ENCODE measurements at regions not wholly inside any gene's neighbourhood (a gene's known extent, or its start where the extent isn't known, plus 50 kb on each side); places are given as distances from the start of the nearest gene placed in this dataset.

DNA sequence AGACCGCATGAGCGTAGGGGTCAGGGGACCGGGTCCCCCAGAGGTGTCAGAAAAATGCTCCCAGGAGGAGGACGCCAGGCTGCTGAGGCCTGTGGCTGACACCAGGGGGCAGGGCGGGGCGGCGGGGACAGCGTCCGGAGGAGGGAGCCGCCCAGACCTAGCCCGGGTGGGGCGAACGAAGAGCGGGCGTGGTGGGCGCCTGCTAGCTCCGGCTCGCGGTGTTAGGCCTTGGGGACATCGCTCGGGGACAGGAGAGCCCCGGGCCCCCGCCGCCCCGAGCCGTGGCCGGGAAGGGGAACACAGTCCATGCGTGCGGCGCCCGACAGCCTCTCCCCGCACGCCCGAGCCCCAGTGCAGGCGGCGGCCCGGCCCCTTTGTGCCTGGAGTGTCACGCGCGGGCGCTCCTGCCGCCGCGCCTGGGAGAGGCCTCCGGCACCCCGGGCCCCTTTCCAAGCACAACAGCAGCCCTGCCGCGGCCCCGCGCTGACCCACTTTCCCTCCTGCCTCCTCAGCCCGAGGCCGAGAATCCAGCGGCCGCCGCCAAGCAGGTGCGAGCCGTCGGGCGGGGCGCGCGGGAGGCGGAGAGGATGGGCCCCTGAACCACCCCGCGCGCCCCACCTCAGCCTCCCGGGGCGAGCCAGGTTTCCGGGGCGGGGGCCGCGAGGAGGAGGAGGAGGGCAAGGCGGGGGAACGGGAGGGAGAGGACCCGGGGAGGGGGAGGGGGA lies 111.0 kb upstream of the KLF13 start:
- TF ChIP-seq SIN3A (IDR thresholded peaks at IDR 0.05; ENCODE audit: borderline replicate concordance, insufficient read depth, low read depth, low read length) (0 out of 2 replicates have a peak, but pooled peaks have one; percentile 55), TCF7L2 (IDR thresholded peaks at IDR 0.05; ENCODE audit: low read depth, low read length) (peak; percentile 53), POLR2AphosphoS5 (IDR thresholded peaks at IDR 0.05; ENCODE audit: low read depth, low read length) (0 out of 2 replicates have a peak, but pooled peaks have one; percentile 42), CTCF (IDR thresholded peaks at IDR 0.05) (peak; percentile 95)
- TF ChIP-seq, protein P1, sequence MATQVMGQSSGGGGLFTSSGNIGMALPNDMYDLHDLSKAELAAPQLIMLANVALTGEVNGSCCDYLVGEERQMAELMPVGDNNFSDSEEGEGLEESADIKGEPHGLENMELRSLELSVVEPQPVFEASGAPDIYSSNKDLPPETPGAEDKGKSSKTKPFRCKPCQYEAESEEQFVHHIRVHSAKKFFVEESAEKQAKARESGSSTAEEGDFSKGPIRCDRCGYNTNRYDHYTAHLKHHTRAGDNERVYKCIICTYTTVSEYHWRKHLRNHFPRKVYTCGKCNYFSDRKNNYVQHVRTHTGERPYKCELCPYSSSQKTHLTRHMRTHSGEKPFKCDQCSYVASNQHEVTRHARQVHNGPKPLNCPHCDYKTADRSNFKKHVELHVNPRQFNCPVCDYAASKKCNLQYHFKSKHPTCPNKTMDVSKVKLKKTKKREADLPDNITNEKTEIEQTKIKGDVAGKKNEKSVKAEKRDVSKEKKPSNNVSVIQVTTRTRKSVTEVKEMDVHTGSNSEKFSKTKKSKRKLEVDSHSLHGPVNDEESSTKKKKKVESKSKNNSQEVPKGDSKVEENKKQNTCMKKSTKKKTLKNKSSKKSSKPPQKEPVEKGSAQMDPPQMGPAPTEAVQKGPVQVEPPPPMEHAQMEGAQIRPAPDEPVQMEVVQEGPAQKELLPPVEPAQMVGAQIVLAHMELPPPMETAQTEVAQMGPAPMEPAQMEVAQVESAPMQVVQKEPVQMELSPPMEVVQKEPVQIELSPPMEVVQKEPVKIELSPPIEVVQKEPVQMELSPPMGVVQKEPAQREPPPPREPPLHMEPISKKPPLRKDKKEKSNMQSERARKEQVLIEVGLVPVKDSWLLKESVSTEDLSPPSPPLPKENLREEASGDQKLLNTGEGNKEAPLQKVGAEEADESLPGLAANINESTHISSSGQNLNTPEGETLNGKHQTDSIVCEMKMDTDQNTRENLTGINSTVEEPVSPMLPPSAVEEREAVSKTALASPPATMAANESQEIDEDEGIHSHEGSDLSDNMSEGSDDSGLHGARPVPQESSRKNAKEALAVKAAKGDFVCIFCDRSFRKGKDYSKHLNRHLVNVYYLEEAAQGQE (IDR thresholded peaks at IDR 0.05; ENCODE audit: insufficient read depth in 1 of 2, low read depth in 2 of 2, low read length in 1 of 2): no peak
- H3K4me1 ChIP-seq (ENCODE audit: control insufficient read depth, insufficient read depth, low read length): peaks cover 26% of the 10 kb centered on the region
- ATAC-seq (peak; percentile 93), DNase-seq (ENCODE audit: low read depth, low spot score) (no peak)
- in situ Hi-C loops (cut with HindIII; ENCODE audit: low pct_unique_long_range_greater_than_20kb, low sequenced_read_pairs) (no loop called here), intact Hi-C loops (cut with micrococcal nuclease; ENCODE audit: unreplicated experiment) (loop anchor here (10.0 kb wide), 1 partner anchor 109 kb away; the partner anchor contains the start of gene KLF13)
- no peaks in the 10 kb centered on the region for H3K36me3 ChIP-seq (ENCODE audit: control insufficient read depth, insufficient read depth, low read length)
- POLR2A ChIA-PET: no interaction called here
- no peaks in the 10 kb centered on the region for H3K9me3 ChIP-seq (ENCODE audit: control insufficient read depth, insufficient read depth, low read depth, low read length)
- BruUV-seq (replicated peaks): no TSS peak
- H3K27me3 ChIP-seq (ENCODE audit: control insufficient read depth, insufficient read depth, low read length): no peaks in the 10 kb centered on the region
- H3K27ac ChIP-seq (ENCODE audit: low read length): peak overlapping the region; percentile 60
- CTCF ChIA-PET: interaction anchor here (1.5 kb wide), 1 partner anchor 273 kb away, joined by 7 read pairs; no protein-coding TSS in a partner anchor
- peak overlapping the region; percentile 49 to 55 for H3K4me3 ChIP-seq (ENCODE audit: low read depth in 2 of 2, low read length in 2 of 2)

- no peak for DNase-seq (ENCODE audit: low read depth, low spot score)
- intact Hi-C loops (cut with micrococcal nuclease; ENCODE audit: unreplicated experiment): loop anchor here (10.0 kb wide), 1 partner anchor 108 kb away; the partner anchor contains the start of gene KLF13
- BruUV-seq (replicated peaks): TSS peak; percentile 85
- no peaks in the 10 kb centered on the region for H3K36me3 ChIP-seq (ENCODE audit: control insufficient read depth, insufficient read depth, low read length)
- TF ChIP-seq CTCF (IDR thresholded peaks at IDR 0.05) (no peak), POLR2AphosphoS5 (IDR thresholded peaks at IDR 0.05; ENCODE audit: low read depth, low read length) (peak; percentile 51; the same call in 1 of the 2 replicates), TCF7L2 (IDR thresholded peaks at IDR 0.05; ENCODE audit: low read depth, low read length) (no peak), SIN3A (IDR thresholded peaks at IDR 0.05; ENCODE audit: borderline replicate concordance, insufficient read depth, low read depth, low read length) (no peak)
- TF ChIP-seq, protein P1 (IDR thresholded peaks at IDR 0.05; ENCODE audit: insufficient read depth in 1 of 2, low read depth in 2 of 2, low read length in 1 of 2): no peak
- ChIA-PET POLR2A (no interaction called here), CTCF (interaction anchor here (0.6 to 0.7 kb wide), 2 partner anchors 87 to 91 kb away, joined by 3 to 11 read pairs; no protein-coding TSS in a partner anchor)
- H3K27me3 ChIP-seq (ENCODE audit: control insufficient read depth, insufficient read depth, low read length): no peaks in the 10 kb centered on the region
- peak overlapping the region; percentile 55 for H3K4me3 ChIP-seq (ENCODE audit: low read depth in 2 of 2, low read length in 2 of 2)
- peaks cover 26% of the 10 kb centered on the region for H3K4me1 ChIP-seq (ENCODE audit: control insufficient read depth, insufficient read depth, low read length)
- in situ Hi-C loops (cut with HindIII; ENCODE audit: low pct_unique_long_range_greater_than_20kb, low sequenced_read_pairs): no loop called here
- peak overlapping the region; percentile 83 for H3K27ac ChIP-seq (ENCODE audit: low read length)
- no peaks in the 10 kb centered on the region for H3K9me3 ChIP-seq (ENCODE audit: control insufficient read depth, insufficient read depth, low read depth, low read length)
- ATAC-seq: peak; percentile 78
Observed at GRCh38 chr15:31216215-31216911, 110.3 kb upstream of the KLF13 start.

Measured in Panc1 (cell line).